OCI-LY1 (cell line): ENCODE measurements at regions not wholly inside any gene's neighbourhood (a gene's known extent, or its start where the extent isn't known, plus 50 kb on each side); places are given as distances from the start of the nearest gene placed in this dataset.

Experiments
- H2AFZ ChIP-seq: fragments of 200-600 bp; sonication (generic), shearing (Covaris generic); 2 replicates; pipeline ENCODE4 v1.6.0; 2014; ENCODE audit warnings: antibody characterized with exemption, mild to moderate bottlenecking, low read length
- H3F3A ChIP-seq: fragments of 200-600 bp; sonication (generic), shearing (Covaris generic); 2 replicates; pipeline ENCODE4 v1.6.0; 2014; ENCODE audit warnings: mild to moderate bottlenecking, antibody characterized with exemption, low read length, moderate library complexity; ENCODE audit not compliant: insufficient read depth
- H3K27ac ChIP-seq: fragments of 200-600 bp; sonication (generic); 2 replicates; pipeline ENCODE4 v1.5.1; 2014; ENCODE audit warnings: low read length, mixed run types, mild to moderate bottlenecking, low read depth; ENCODE audit not compliant: poor library complexity, severe bottlenecking
- H3K27me3 ChIP-seq: fragments of 200-600 bp; sonication (generic); 2 replicates; pipeline ENCODE4 v1.6.0; 2014; ENCODE audit warnings: antibody characterized with exemption, mild to moderate bottlenecking, low read length, moderate library complexity; ENCODE audit not compliant: insufficient read depth
- H3K36me3 ChIP-seq: fragments of 200-600 bp; sonication (generic); 2 replicates; pipeline ENCODE4 v1.6.1; 2014; ENCODE audit warnings: mild to moderate bottlenecking, antibody characterized with exemption, low read length, moderate library complexity, mixed read lengths; ENCODE audit not compliant: insufficient read depth
- H3K4me1 ChIP-seq: fragments of 200-600 bp; sonication (generic); 2 replicates; pipeline ENCODE4 v1.5.1; 2014; ENCODE audit warnings: mild to moderate bottlenecking, low read length, moderate library complexity; ENCODE audit not compliant: insufficient read depth, severe bottlenecking
- H3K4me2 ChIP-seq: fragments of 200-600 bp; sonication (generic), shearing (Covaris generic); 2 replicates; pipeline ENCODE4 v1.6.1; 2014; ENCODE audit warnings: low read length
- H3K4me3 ChIP-seq: fragments of 200-600 bp; sonication (generic); 2 replicates; pipeline ENCODE4 v1.5.1; 2014; ENCODE audit warnings: low read length, low read depth, mild to moderate bottlenecking, mixed read lengths; ENCODE audit not compliant: poor library complexity, severe bottlenecking
- H3K79me2 ChIP-seq: fragments of 200-600 bp; shearing (Covaris generic); 2 replicates; pipeline ENCODE4 v1.6.1; 2016; ENCODE audit warnings: mixed run types, low read length, mixed read lengths; ENCODE audit not compliant: insufficient read depth
- H3K9ac ChIP-seq: fragments of 200-600 bp; sonication (generic), shearing (Covaris generic); 2 replicates; pipeline ENCODE4 v1.6.1; 2014; ENCODE audit warnings: mild to moderate bottlenecking, low read length, mixed read lengths
- H3K9me2 ChIP-seq: fragments of 200-600 bp; sonication (generic), shearing (Covaris generic); 2 replicates; pipeline ENCODE4 v1.6.1; 2014; ENCODE audit warnings: low read depth, mild to moderate bottlenecking, low read length, mixed read lengths
- H3K9me3 ChIP-seq: fragments of 200-600 bp; shearing (Covaris generic); 2 replicates; pipeline ENCODE4 v1.6.1; 2014; ENCODE audit warnings: low read length, mixed read lengths
- H4K20me1 ChIP-seq: fragments of 200-600 bp; sonication (generic), shearing (Covaris generic); 2 replicates; pipeline ENCODE4 v1.6.0; 2016; ENCODE audit warnings: mild to moderate bottlenecking, low read length; ENCODE audit not compliant: insufficient read depth
- EZH2 ChIP-seq: fragments of 200-600 bp; sonication (generic), shearing (Covaris generic); IDR thresholded peaks from 2 replicates; pipeline ENCODE4 v1.8.0; 2017; ENCODE audit warnings: borderline replicate concordance, mixed run types, mild to moderate bottlenecking, antibody characterized with exemption, low read length, moderate library complexity, mixed read lengths
- TF ChIP-seq, protein P1 (sequence below): fragments of 200-600 bp; sonication (generic), shearing (Covaris generic); IDR thresholded peaks from 2 replicates; pipeline ENCODE4 v1.5.1; 2017; ENCODE audit warnings: mild to moderate bottlenecking, antibody characterized with exemption, low read length, moderate library complexity, mixed read lengths

DNA sequence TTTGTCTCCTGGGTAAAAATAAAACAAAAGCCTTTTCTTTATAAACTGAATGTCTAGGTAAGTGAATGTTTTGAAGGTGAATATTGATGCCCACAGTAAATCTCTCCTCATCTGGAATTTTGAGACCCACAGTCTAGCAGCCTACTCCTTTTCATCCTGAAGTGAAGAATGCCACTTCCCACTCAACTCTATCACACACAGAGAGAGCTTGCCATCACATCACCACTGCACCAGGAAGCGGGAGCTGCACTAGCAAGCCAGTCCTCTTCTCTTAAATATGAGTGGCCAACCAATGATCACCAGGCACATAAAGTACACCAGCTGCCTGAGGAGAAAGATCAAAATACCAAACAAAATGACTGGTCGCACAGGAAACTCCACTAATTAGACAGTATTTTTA lies 140.8 kb downstream of the MRPL39 start:
- Histone ChIP-seq H3K36me3 (no peaks in the 10 kb centered on the region), H3F3A (no peaks in the 10 kb centered on the region), H3K4me3 (no peak overlapping the region), H3K4me1 (no peaks in the 10 kb centered on the region), H4K20me1 (no peaks in the 10 kb centered on the region), H3K9ac (no peak overlapping the region), H2AFZ (no peak overlapping the region), H3K27me3 (no peaks in the 10 kb centered on the region), H3K79me2 (no peaks in the 10 kb centered on the region), H3K27ac (no peak overlapping the region), H3K9me2 (no peaks in the 10 kb centered on the region), H3K4me2 (no peak overlapping the region), H3K9me3 (no peaks in the 10 kb centered on the region)
- TF ChIP-seq EZH2, result no peak
- TF ChIP-seq, protein P1, sequence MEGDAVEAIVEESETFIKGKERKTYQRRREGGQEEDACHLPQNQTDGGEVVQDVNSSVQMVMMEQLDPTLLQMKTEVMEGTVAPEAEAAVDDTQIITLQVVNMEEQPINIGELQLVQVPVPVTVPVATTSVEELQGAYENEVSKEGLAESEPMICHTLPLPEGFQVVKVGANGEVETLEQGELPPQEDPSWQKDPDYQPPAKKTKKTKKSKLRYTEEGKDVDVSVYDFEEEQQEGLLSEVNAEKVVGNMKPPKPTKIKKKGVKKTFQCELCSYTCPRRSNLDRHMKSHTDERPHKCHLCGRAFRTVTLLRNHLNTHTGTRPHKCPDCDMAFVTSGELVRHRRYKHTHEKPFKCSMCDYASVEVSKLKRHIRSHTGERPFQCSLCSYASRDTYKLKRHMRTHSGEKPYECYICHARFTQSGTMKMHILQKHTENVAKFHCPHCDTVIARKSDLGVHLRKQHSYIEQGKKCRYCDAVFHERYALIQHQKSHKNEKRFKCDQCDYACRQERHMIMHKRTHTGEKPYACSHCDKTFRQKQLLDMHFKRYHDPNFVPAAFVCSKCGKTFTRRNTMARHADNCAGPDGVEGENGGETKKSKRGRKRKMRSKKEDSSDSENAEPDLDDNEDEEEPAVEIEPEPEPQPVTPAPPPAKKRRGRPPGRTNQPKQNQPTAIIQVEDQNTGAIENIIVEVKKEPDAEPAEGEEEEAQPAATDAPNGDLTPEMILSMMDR, result no peak

DNA sequence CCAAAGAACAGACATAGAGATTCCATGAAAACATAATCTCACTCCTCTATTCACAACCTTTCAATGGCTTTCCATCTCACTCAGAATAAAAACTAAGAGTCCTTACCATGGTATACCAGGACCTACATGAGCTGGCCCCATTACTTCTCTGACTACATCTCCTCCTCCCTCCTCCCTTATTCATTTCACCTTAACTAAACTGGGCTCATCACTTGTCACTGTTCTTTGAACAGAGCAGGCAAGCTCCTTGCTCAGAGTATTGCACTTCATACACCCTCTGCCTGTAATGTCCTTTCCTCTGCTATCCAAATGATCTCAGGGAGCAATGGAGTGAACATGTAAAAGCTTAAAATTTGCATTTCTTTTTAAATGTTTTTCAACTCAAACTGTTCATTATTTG lies 142.0 kb downstream of the MRPL39 start:
- no peaks in the 10 kb centered on the region for H3K27me3 ChIP-seq
- no peaks in the 10 kb centered on the region for H3F3A ChIP-seq
- no peaks in the 10 kb centered on the region for H4K20me1 ChIP-seq
- no peaks in the 10 kb centered on the region for H3K9me3 ChIP-seq
- no peak for TF ChIP-seq EZH2
- TF ChIP-seq, protein P1, result no peak
- H3K36me3 ChIP-seq, result no peaks in the 10 kb centered on the region
- no peak overlapping the region for H3K4me2 ChIP-seq
- H3K79me2 ChIP-seq, result no peaks in the 10 kb centered on the region
- H2AFZ ChIP-seq, result no peak overlapping the region
- H3K9me2 ChIP-seq, result no peaks in the 10 kb centered on the region
- no peak overlapping the region for H3K9ac ChIP-seq
- no peak overlapping the region for H3K27ac ChIP-seq
- no peaks in the 10 kb centered on the region for H3K4me1 ChIP-seq
- no peak overlapping the region for H3K4me3 ChIP-seq

DNA sequence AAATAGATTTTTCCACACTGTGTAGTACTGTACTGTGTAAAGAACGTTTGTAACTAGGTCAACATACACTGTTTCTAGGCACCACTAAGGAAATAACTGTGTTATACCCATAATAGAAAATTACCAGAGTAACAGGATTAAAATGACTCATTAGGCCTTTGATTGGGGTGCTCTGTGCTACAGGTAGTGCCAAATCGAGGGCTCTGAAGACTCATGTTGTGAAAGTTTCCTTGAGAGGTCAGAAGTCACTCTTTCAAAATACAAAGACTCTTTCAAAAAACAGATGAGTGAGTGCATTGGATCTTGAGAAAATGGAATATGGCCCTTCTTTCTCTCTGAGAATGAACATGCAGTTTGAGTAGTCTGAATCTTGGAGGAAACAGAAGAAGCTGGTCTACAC lies 143.0 kb downstream of the MRPL39 start:
- Histone ChIP-seq H3K27me3 (no peaks in the 10 kb centered on the region), H3K9me3 (no peaks in the 10 kb centered on the region), H3K4me1 (no peaks in the 10 kb centered on the region), H3F3A (no peaks in the 10 kb centered on the region), H3K9me2 (no peaks in the 10 kb centered on the region), H4K20me1 (no peaks in the 10 kb centered on the region), H3K4me3 (no peak overlapping the region), H3K4me2 (no peak overlapping the region), H3K36me3 (no peaks in the 10 kb centered on the region), H3K27ac (no peak overlapping the region), H3K79me2 (no peaks in the 10 kb centered on the region), H3K9ac (no peak overlapping the region), H2AFZ (no peak overlapping the region)
- no peak for TF ChIP-seq EZH2
- TF ChIP-seq, protein P1, result no peak
